GM12872 (cell line): ENCODE measurements at regions not wholly inside any gene's neighbourhood (a gene's known extent, or its start where the extent isn't known, plus 50 kb on each side); places are given as distances from the start of the nearest gene placed in this dataset.

Source experiments
- TF ChIP-seq, protein P1 (sequence below): IDR thresholded peaks from 3 replicates; pipeline ENCODE4 v1.5.1; 2011; ENCODE audit warnings: low read depth, mild to moderate bottlenecking, low read length, moderate library complexity; ENCODE audit not compliant: insufficient read depth

DNA sequence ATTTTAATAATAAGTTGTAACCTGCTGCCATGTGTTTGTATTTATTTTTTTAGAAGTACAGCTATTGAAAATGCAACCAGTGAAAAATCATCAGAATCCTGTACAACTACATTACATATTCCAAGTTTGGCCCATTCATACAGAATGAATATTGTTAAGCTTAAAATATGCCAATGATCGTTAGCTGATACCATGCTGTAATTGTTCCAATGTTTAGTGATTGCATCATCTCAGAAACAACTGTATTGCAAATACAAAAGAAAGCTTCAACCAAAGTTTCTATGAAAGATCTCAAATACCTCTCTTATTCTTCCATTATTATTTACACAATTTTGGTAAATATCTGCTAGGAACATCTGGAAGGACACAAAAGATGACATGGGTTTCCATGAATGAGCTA, 51.6 kb upstream of the ALCAM start:
- TF ChIP-seq, protein P1, sequence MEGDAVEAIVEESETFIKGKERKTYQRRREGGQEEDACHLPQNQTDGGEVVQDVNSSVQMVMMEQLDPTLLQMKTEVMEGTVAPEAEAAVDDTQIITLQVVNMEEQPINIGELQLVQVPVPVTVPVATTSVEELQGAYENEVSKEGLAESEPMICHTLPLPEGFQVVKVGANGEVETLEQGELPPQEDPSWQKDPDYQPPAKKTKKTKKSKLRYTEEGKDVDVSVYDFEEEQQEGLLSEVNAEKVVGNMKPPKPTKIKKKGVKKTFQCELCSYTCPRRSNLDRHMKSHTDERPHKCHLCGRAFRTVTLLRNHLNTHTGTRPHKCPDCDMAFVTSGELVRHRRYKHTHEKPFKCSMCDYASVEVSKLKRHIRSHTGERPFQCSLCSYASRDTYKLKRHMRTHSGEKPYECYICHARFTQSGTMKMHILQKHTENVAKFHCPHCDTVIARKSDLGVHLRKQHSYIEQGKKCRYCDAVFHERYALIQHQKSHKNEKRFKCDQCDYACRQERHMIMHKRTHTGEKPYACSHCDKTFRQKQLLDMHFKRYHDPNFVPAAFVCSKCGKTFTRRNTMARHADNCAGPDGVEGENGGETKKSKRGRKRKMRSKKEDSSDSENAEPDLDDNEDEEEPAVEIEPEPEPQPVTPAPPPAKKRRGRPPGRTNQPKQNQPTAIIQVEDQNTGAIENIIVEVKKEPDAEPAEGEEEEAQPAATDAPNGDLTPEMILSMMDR: no peak

DNA sequence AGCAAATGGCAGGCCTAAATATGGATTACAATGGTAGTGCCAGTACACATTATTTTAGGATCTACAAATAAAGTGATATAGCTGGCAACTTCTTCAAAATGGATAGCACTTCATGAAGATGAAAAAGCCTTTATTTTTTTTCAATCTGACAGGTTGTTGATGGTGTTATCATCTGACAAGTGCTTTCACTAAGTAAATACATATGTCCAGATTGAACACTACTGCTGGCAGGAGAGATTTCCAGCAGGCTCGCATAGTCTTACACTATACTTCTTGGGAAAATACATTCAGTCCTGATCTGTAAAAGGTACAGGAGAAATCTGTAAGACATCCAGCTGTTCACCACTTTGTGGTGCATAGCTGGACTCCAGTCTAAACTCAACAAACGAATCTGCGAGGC, 50.9 kb upstream of the ALCAM start:
- TF ChIP-seq, protein P1: no peak

DNA sequence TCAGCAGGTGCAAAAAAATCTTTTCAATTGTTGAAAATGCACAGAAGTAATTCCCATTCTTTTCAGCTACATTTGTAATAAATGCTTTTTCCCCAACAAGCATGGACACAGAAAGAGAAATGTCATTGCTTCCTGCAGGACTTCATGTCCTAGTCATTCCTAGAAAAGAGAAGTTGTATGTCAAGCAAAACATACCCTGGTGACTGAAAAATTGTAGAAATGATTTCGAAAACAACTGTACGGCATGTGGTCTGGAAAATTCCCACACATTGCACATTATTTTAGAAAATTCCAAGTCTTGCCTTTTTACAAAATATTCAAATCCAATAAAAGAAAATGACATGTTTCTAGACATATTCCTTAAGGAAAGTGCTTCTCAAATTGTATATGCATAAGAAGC, 50.4 kb upstream of the ALCAM start:
- TF ChIP-seq, protein P1: no peak
